GM06990 (cell line): ENCODE measurements at regions not wholly inside any gene's neighbourhood (a gene's known extent, or its start where the extent isn't known, plus 50 kb on each side); places are given as distances from the start of the nearest gene placed in this dataset.

ENCODE experiments used
- DNase-seq: peaks from one replicate; pipeline ENCODE4 v3.0.0-alpha.2; 2011; ENCODE audit not compliant: insufficient read length; ENCODE audit errors: extremely low read depth
- H3K27me3 ChIP-seq: replicated peaks from 2 replicates; pipeline ENCODE4 v1.6.0; 2011; ENCODE audit warnings: low read length; ENCODE audit not compliant: control insufficient read depth, insufficient read depth
- H3K36me3 ChIP-seq: 2 replicates; pipeline ENCODE4 v1.5.1; 2011; ENCODE audit warnings: low read length; ENCODE audit not compliant: control insufficient read depth, insufficient read depth
- H3K4me3 ChIP-seq: replicated peaks from 2 replicates; pipeline ENCODE4 v1.5.1; 2011; ENCODE audit warnings: low read depth, mild to moderate bottlenecking, control low read depth, low read length
- TF ChIP-seq, protein P1 (sequence below): IDR thresholded peaks from 2 replicates; pipeline ENCODE4 v1.5.1; 2011; ENCODE audit warnings: low read length, control low read depth, mild to moderate bottlenecking, inconsistent platforms; ENCODE audit not compliant: insufficient read depth, poor library complexity, severe bottlenecking

DNA sequence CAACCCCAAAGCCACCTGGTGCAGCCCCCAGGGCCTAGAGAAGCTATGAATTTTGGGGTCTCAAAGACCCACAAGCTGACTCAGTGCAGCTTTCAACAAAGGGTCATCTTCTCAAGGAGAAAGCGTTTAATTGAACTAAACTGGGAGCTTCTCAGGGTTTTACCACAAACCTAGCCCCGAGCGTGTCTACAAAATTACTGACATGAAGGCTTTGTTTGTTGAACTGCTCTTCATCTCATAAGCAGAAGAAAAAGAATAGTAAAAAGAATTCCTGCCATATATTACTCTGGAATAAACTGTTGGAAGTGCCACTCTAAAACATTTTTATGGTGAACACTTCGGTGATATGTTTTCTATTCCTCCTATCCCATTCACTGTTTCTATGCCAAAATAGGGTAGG, 50.8 kb upstream of the INCENP start:
- Histone ChIP-seq H3K36me3 (no peaks in the 10 kb centered on the region), H3K4me3 (no peak overlapping the region), H3K27me3 (no peaks in the 10 kb centered on the region)
- TF ChIP-seq, protein P1, sequence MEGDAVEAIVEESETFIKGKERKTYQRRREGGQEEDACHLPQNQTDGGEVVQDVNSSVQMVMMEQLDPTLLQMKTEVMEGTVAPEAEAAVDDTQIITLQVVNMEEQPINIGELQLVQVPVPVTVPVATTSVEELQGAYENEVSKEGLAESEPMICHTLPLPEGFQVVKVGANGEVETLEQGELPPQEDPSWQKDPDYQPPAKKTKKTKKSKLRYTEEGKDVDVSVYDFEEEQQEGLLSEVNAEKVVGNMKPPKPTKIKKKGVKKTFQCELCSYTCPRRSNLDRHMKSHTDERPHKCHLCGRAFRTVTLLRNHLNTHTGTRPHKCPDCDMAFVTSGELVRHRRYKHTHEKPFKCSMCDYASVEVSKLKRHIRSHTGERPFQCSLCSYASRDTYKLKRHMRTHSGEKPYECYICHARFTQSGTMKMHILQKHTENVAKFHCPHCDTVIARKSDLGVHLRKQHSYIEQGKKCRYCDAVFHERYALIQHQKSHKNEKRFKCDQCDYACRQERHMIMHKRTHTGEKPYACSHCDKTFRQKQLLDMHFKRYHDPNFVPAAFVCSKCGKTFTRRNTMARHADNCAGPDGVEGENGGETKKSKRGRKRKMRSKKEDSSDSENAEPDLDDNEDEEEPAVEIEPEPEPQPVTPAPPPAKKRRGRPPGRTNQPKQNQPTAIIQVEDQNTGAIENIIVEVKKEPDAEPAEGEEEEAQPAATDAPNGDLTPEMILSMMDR = no peak
- no peak for DNase-seq

DNA sequence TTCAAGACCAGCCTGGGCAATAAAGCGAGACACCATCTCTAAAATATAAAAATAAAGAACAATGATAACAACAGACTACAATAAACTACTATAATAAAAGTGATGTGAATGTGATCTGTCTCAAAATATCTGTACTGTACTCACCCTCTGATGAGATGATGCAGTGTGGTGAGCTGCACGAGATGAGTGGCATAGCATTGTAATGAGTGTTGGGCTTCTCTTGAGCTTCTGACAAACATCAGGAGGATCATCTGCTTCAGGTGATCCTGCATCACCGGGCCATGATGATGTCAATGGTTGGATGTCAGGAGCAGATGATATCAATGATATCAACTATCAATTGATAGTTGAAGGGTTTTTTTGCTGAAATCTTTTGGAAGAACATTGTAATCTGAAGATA, 52.4 kb upstream of the INCENP start:
- Histone ChIP-seq H3K27me3 (no peaks in the 10 kb centered on the region), H3K36me3 (no peaks in the 10 kb centered on the region), H3K4me3 (no peak overlapping the region)
- TF ChIP-seq, protein P1 = no peak
- no peak for DNase-seq

DNA sequence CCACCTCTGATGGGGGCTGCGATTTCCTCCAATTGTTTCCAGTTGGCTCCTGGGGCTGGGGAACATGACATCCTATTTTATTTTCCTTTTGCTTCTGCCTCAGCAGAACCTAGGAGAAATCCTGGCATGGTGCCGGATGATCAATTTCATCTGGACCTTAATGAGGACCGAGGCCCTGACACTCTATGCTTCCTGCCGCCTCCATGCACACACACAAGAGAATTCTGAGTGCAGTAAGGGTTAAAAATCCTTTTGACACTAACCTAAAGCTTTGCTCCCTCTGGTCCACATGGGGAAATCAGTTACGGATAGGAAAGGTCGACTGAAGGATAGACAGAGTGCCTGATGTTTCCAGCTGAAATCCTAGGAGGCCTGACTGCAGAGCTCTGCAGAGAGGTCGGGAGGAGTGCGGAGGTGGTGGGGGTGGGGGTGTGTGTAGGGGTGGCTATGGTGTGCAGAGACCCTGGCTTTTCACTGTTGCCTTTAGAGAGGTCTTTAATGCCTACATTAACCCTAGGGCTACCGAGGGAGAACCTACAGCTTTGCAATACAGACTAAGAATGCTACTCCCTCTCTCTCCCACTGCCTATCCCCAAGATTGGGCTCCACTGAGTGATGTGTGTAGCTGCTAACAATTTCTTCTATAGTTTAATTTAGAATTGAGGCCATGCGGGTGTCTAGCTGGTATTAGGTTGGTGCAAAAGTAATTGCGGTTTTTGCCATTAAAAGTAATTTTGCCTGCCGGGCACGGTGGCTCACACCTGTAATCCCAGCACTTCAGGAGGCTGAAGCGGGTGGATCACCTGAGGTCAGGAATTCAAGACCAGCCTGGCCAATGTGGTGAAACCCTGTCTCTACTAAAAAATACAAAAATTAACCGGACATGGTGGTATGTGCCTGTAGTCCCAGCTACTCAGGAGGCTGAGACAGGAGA, 53.6 kb upstream of the INCENP start:
- no peaks in the 10 kb centered on the region; the same call in 1 of the 2 replicates for H3K27me3 ChIP-seq
- H3K36me3 ChIP-seq = no peaks in the 10 kb centered on the region
- no peak overlapping the region for H3K4me3 ChIP-seq
- TF ChIP-seq, protein P1 = no peak
- DNase-seq = no peak

DNA sequence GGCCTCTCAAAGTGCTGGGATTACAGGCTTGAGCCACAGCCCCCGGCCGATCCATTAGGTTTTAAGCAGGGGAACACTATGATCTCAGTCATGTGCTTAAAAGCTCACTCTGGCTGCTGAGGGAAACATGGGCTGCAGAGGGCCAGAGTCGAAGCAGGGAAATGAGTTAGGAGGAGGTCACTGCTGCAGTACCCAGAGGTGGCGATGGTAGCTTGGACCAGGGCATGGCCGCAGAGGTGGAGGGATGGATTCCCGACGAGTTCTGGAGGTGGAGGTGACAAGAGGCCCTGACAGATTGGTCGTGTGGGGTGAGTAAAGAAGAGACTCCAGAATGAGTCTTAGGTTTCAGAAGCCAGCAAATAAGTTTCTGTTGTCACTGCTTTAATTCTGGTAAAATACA, 54.4 kb upstream of the INCENP start:
- no peaks in the 10 kb centered on the region; the same call in 1 of the 2 replicates for H3K27me3 ChIP-seq
- peak; percentile 11 for DNase-seq
- H3K36me3 ChIP-seq = no peaks in the 10 kb centered on the region
- no peak overlapping the region for H3K4me3 ChIP-seq
- TF ChIP-seq, protein P1 = no peak

GRCh38 chr11:62068730-62069129, 55.1 kb upstream of the INCENP start:
- Histone ChIP-seq H3K4me3 (no peak overlapping the region), H3K36me3 (no peaks in the 10 kb centered on the region), H3K27me3 (no peaks in the 10 kb centered on the region; the same call in 1 of the 2 replicates)
- no peak for DNase-seq
- TF ChIP-seq, protein P1 = no peak

DNA sequence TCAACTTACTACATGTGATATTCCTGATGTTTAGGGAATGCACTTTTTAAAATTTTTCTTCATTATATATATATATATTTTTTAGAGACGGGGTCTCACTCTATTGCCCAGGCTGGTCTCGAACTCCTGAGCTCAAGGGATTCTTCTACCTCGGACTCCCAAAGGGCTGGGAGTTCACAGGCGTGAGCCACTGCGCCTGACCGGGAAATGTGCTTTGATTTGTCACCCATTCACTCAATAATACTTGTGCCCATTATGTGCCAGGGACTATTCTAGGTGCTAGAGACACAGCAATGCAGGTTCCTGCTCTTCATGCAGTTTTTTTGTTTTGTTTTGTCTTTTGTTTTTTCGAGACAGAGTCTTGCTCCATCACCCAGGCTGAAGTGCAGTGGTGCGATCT, 56.1 kb upstream of the INCENP start:
- Histone ChIP-seq H3K4me3 (no peak overlapping the region), H3K27me3 (no peaks in the 10 kb centered on the region; the same call in 1 of the 2 replicates), H3K36me3 (no peaks in the 10 kb centered on the region)
- TF ChIP-seq, protein P1 = no peak
- DNase-seq = no peak
